Naive thymus-derived CD4-positive, alpha-beta T cell (primary cell): ENCODE measurements at regions not wholly inside any gene's neighbourhood (a gene's known extent, or its start where the extent isn't known, plus 50 kb on each side); places are given as distances from the start of the nearest gene placed in this dataset.

Source experiments
- ATAC-seq: fragments of 150-1000 bp; cut with Tn5 transposase; 2 replicates; pipeline ENCODE4 v1.10.0; 2021; ENCODE audit warnings: mild to moderate bottlenecking, moderate library complexity
- CTCF ChIA-PET: fragments of 350-600 bp; sonication (Branson Sonifier 250); formaldehyde crosslinking; loops from one replicate; lab custom pipeline; 2021; ENCODE audit warnings: antibody characterized with exemption; lab: Charles Lee
- POLR2A ChIA-PET: fragments of 350-600 bp; sonication (Branson Sonifier 250); formaldehyde crosslinking; loops from one replicate; lab custom pipeline; 2021; ENCODE audit warnings: antibody characterized with exemption, inconsistent platforms; lab: Charles Lee
- DNase-seq, 9 donors: peaks; one replicate each; pipeline versions ENCODE4 v3.0.0 to v3.0.0-alpha.2; 2020 to 2022; ENCODE audit warnings: mixed read lengths in 1 of 9
- H3K27ac ChIP-seq: one replicate; pipeline ENCODE4 v1.7.0; 2013; ENCODE audit warnings: mild to moderate bottlenecking, low read depth, low read length, moderate library complexity
- H3K27me3 ChIP-seq, 2 donors: one replicate each; pipeline ENCODE4 v1.7.0; 2013; ENCODE audit warnings: low read length in 2 of 2, mild to moderate bottlenecking in 2 of 2, moderate library complexity in 2 of 2; ENCODE audit not compliant: control insufficient read depth in 2 of 2, insufficient read depth in 2 of 2
- H3K36me3 ChIP-seq, 3 experiments: 1 replicate in 2 of 3; 2 replicates in 1 of 3; pipeline ENCODE4 v1.7.0; 2013; ENCODE audit warnings: low read length in 3 of 3, mild to moderate bottlenecking in 3 of 3, moderate library complexity in 1 of 3; ENCODE audit not compliant: insufficient read depth in 3 of 3, control insufficient read depth in 2 of 3
- H3K4me1 ChIP-seq, 2 donors: one replicate each; pipeline ENCODE4 v1.7.0; 2013; ENCODE audit warnings: low read length in 2 of 2, mild to moderate bottlenecking in 2 of 2, moderate library complexity in 1 of 2; ENCODE audit not compliant: control insufficient read depth in 2 of 2, insufficient read depth in 2 of 2
- H3K4me3 ChIP-seq: 2 replicates; pipeline ENCODE4 v1.7.0; 2013; ENCODE audit warnings: mild to moderate bottlenecking, low read length
- H3K9me3 ChIP-seq, 3 experiments: 1 replicate in 2 of 3; 2 replicates in 1 of 3; pipeline ENCODE4 v1.7.0; 2013; ENCODE audit warnings: low read length in 3 of 3; ENCODE audit not compliant: control insufficient read depth in 2 of 3
- H3K27ac Mint-ChIP-seq, 9 donors: one replicate each; pipeline ENCODE4 v1.8.0; 2020 to 2022; ENCODE audit warnings: mixed read lengths in 9 of 9, mild to moderate bottlenecking in 8 of 9, moderate library complexity in 5 of 9, inconsistent platforms in 2 of 9
- H3K27me3 Mint-ChIP-seq, 5 donors: one replicate each; pipeline ENCODE4 v1.8.0; 2021 to 2022; ENCODE audit warnings: mixed read lengths in 5 of 5, mild to moderate bottlenecking in 1 of 5
- H3K36me3 Mint-ChIP-seq, 5 donors: one replicate each; pipeline ENCODE4 v1.8.0; 2020 to 2022; ENCODE audit warnings: mixed read lengths in 5 of 5, mild to moderate bottlenecking in 3 of 5, inconsistent platforms in 1 of 5
- H3K4me1 Mint-ChIP-seq, 7 donors: one replicate each; pipeline ENCODE4 v1.8.0; 2020 to 2022; ENCODE audit warnings: mixed read lengths in 7 of 7, mild to moderate bottlenecking in 3 of 7, inconsistent platforms in 1 of 7
- H3K4me3 Mint-ChIP-seq, 10 donors: one replicate each; pipeline ENCODE4 v1.8.0; 2020 to 2022; ENCODE audit warnings: mild to moderate bottlenecking in 10 of 10, mixed read lengths in 10 of 10, moderate library complexity in 6 of 10, inconsistent platforms in 2 of 10
- H3K9me3 Mint-ChIP-seq, 11 donors: one replicate each; pipeline ENCODE4 v1.8.0; 2020 to 2022; ENCODE audit warnings: mixed read lengths in 11 of 11, mild to moderate bottlenecking in 4 of 11, inconsistent platforms in 1 of 11, moderate library complexity in 1 of 11
- intact Hi-C, 2 donors: fragments of 100-400 bp; cut with micrococcal nuclease; formaldehyde crosslinking; loops; one replicate each; pipeline ENCODE4 v1.15.1; 2023

DNA sequence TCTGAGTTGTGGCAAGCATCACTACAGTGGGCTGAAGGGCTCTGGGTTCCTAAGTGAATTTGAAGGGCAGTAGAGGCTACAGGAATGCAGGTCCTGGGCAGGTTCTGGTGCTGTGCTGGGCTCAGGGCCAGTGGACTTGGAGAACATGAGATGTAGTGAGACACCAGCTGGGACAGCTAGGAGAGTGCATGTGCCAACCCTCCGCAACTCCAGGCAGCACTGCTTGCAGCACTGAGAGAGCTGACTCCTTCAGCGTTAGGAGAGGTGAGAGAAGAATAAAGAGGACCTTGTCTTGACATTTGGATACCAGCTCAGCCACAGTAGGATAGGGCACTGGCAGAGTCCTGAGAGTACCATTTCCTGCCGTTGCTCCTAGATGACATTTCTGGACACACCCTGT lies 739.9 kb upstream of the PRR20A start:
- no peaks in the 10 kb centered on the region for H3K4me1 ChIP-seq
- ATAC-seq (peak; percentile 4), DNase-seq (no peak)
- intact Hi-C loops, result no loop called here
- ChIA-PET CTCF (no interaction called here), POLR2A (no interaction called here)
- Mint-ChIP-seq H3K4me3 (no peak overlapping the region), H3K9me3 (peaks cover 3 to 38% (median 10%) of the 10 kb centered on the region in 11 donors), H3K4me1 (no peaks in the 10 kb centered on the region), H3K27me3 (no peaks in the 10 kb centered on the region), H3K36me3 (no peaks in the 10 kb centered on the region), H3K27ac (no peak overlapping the region)
- H3K27ac ChIP-seq, result no peak overlapping the region
- H3K27me3 ChIP-seq, result no peaks in the 10 kb centered on the region
- H3K36me3 ChIP-seq, result no peaks in the 10 kb centered on the region
- peaks cover 0 to 19% (median 0%) of the 10 kb centered on the region in 3 experiments for H3K9me3 ChIP-seq
- no peak overlapping the region for H3K4me3 ChIP-seq

DNA sequence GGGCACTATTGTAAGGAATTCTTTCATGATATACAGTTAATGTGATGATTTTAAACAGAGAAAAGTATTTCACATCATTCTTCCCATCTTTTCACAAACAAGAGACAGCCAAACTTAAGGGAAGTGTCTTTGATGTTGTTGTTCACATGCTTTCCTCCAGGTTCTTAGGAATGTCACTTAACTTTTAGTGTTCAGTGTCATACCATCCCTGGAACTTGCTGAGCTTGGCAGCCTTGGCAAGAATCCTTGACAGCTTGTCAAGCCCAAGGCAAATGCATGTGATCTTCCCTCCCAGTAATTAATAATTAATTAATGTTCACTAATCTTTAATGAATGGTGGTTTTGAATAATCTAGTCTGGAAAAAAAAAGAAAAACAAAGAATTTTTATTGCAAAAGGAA lies 727.9 kb upstream of the PRR20A start:
- no peak overlapping the region for H3K4me3 ChIP-seq
- intact Hi-C loops, result no loop called here
- H3K36me3 Mint-ChIP-seq, result no peaks in the 10 kb centered on the region
- ATAC-seq, result no peak
- no peak overlapping the region for H3K4me3 Mint-ChIP-seq
- H3K36me3 ChIP-seq, result no peaks in the 10 kb centered on the region
- no peak overlapping the region for H3K27ac Mint-ChIP-seq
- ChIA-PET POLR2A (no interaction called here), CTCF (no interaction called here)
- H3K27ac ChIP-seq, result no peak overlapping the region
- no peaks in the 10 kb centered on the region for H3K4me1 ChIP-seq
- H3K4me1 Mint-ChIP-seq, result peaks cover 0 to 1% (median 0%) of the 10 kb centered on the region in 7 donors
- no peak for DNase-seq
- peaks cover 0 to 31% (median 8%) of the 10 kb centered on the region in 11 donors for H3K9me3 Mint-ChIP-seq
- H3K9me3 ChIP-seq, result no peaks in the 10 kb centered on the region
- H3K27me3 ChIP-seq, result no peaks in the 10 kb centered on the region
- H3K27me3 Mint-ChIP-seq, result no peaks in the 10 kb centered on the region

DNA sequence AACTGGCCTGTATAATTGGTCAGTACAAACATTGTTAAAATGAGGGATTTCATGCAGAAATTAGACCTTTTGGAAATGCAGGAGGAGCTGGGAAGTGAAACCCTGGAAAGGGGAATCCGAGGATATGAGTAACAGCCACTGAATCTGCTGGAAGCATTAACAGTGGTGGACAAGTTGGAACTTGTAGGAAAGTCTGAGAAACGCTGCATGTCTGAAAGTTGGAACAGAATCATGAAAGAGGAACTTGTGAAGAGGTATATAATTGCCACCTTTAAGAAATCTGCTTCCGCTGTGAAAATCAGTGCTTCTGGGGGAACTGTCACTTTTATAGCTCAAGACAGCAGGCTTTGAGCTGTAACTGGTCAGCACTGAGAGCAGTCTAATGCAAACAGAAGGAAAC lies 716.5 kb upstream of the PRR20A start:
- H3K4me1 Mint-ChIP-seq, result no peaks in the 10 kb centered on the region
- intact Hi-C loops, result no loop called here
- no peak for ATAC-seq
- H3K36me3 Mint-ChIP-seq, result no peaks in the 10 kb centered on the region
- Histone ChIP-seq H3K36me3 (no peaks in the 10 kb centered on the region), H3K4me1 (no peaks in the 10 kb centered on the region), H3K4me3 (no peak overlapping the region), H3K27me3 (no peaks in the 10 kb centered on the region), H3K27ac (no peak overlapping the region), H3K9me3 (no peaks in the 10 kb centered on the region)
- ChIA-PET POLR2A (interaction anchor here (0.5 kb wide), 1 partner anchor 230 kb away, joined by 4 read pairs; no protein-coding TSS in a partner anchor), CTCF (no interaction called here)
- no peaks in the 10 kb centered on the region for H3K27me3 Mint-ChIP-seq
- DNase-seq, result no peak
- H3K27ac Mint-ChIP-seq, result no peak overlapping the region
- H3K9me3 Mint-ChIP-seq, result peaks cover 0 to 16% (median 1%) of the 10 kb centered on the region in 11 donors
- no peak overlapping the region for H3K4me3 Mint-ChIP-seq

DNA sequence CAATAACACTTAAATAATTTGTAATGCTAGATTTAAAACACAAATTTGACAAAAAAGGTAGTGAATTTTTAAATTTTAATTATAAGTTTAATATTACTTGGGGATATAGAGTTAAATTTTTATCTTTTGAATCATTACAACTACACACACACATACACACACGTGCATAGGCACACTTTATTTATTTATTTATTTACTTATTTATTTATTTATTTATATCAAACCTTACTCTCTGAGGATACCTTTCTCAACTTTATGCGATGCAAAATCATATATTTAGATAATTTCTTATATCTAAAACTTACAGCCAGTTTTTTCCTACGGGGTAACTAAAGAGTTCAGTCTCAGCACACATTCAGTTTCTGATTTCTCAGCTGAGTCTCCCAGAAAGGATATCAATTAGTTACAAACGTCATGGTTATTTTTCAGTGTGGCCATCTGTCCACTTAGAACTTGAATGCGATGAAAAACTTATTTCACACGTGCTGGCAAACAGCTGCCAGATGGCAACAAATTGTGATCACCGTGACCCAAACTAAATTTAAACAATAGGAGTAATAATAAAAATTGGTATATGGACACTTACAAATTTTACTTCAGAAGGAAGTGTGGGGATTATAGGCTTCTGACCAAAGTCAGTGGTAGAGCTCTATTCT lies 683.1 kb upstream of the PRR20A start:
- H3K27ac ChIP-seq, result no peak overlapping the region
- intact Hi-C loops, result no loop called here
- no peaks in the 10 kb centered on the region for H3K27me3 ChIP-seq
- ChIA-PET POLR2A (no interaction called here), CTCF (no interaction called here)
- no peak for ATAC-seq
- H3K4me3 ChIP-seq, result no peak overlapping the region
- H3K36me3 Mint-ChIP-seq, result no peaks in the 10 kb centered on the region
- H3K27ac Mint-ChIP-seq, result no peak overlapping the region
- H3K9me3 ChIP-seq, result no peaks in the 10 kb centered on the region
- no peaks in the 10 kb centered on the region for H3K36me3 ChIP-seq
- no peak for DNase-seq
- H3K4me1 ChIP-seq, result no peaks in the 10 kb centered on the region
- no peaks in the 10 kb centered on the region for H3K27me3 Mint-ChIP-seq
- H3K4me1 Mint-ChIP-seq, result no peaks in the 10 kb centered on the region
- peaks cover 3 to 44% (median 16%) of the 10 kb centered on the region in 11 donors for H3K9me3 Mint-ChIP-seq
- H3K4me3 Mint-ChIP-seq, result no peak overlapping the region

DNA sequence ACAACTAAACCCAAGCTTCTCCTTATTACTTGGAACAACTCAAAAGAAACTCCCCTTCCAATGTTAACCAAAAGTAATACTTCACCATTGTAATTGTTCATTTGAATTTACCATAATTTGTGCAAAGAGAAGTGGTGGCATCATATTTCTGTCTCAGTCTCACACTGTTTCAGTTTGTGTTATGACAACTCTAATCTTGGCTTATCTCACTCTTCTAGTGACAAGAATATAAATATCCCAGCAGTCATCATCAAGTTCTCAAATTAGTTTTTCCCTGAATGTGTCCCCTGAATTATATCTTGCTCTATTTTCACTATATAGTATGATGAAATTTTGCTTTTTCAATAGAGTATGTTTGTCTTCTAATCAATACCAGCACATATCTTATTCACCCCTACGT lies 681.4 kb upstream of the PRR20A start:
- Histone ChIP-seq H3K4me1 (no peaks in the 10 kb centered on the region), H3K27me3 (no peaks in the 10 kb centered on the region), H3K27ac (no peak overlapping the region), H3K36me3 (no peaks in the 10 kb centered on the region), H3K9me3 (no peaks in the 10 kb centered on the region), H3K4me3 (no peak overlapping the region)
- intact Hi-C loops, result no loop called here
- no peak for ATAC-seq
- Mint-ChIP-seq H3K4me3 (no peak overlapping the region), H3K36me3 (no peaks in the 10 kb centered on the region), H3K27me3 (no peaks in the 10 kb centered on the region), H3K9me3 (peaks cover 0 to 33% (median 12%) of the 10 kb centered on the region in 11 donors), H3K27ac (no peak overlapping the region), H3K4me1 (no peaks in the 10 kb centered on the region)
- POLR2A ChIA-PET, result no interaction called here
- DNase-seq, result no peak
- CTCF ChIA-PET, result no interaction called here

DNA sequence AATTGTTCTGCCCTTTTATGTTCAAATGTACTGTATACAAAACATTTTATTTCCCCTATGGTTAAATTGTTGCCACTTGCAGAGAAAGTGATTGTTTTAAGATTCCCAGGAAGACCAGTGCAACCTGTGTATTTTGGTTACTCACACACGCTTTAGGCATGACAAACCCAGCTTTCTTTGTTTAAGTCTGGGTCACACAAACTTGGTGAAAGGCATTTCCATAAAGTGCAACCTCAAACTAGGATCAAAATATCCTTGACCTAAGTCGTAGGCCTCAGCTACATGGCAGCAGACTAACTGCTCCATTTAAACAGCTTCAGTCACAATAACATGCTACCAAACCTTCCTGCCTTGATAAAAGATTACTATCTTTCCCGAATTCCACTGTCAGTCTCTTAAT lies 639.0 kb upstream of the PRR20A start:
- Mint-ChIP-seq H3K9me3 (peaks cover 4 to 27% (median 8%) of the 10 kb centered on the region in 11 donors), H3K27ac (no peak overlapping the region), H3K27me3 (no peaks in the 10 kb centered on the region), H3K4me1 (no peaks in the 10 kb centered on the region), H3K4me3 (no peak overlapping the region), H3K36me3 (no peaks in the 10 kb centered on the region)
- ATAC-seq, result no peak
- no peak overlapping the region for H3K4me3 ChIP-seq
- H3K27me3 ChIP-seq, result no peaks in the 10 kb centered on the region
- no peak overlapping the region for H3K27ac ChIP-seq
- DNase-seq, result no peak
- POLR2A ChIA-PET, result no interaction called here
- intact Hi-C loops, result no loop called here
- CTCF ChIA-PET, result no interaction called here
- H3K9me3 ChIP-seq, result no peaks in the 10 kb centered on the region
- H3K36me3 ChIP-seq, result no peaks in the 10 kb centered on the region
- no peaks in the 10 kb centered on the region for H3K4me1 ChIP-seq

DNA sequence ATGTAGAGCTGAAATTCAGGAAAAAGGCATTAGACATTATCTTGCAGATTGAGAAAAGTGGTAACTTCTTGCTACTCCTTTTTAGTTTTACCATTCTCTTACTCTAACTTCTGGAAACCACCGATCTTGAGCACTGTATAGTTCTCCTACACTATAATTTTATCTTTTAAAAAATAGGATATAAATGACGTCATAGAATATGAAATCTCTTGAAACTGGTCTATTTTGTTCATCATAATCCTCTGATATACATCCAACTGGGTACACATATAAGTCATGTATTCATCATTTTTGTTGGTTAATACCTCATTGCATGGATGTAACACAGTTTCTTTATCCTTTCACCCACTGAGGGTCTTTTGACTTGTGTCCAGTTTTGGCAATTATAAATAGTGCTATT lies 629.9 kb upstream of the PRR20A start:
- intact Hi-C loops, result no loop called here
- H3K36me3 Mint-ChIP-seq, result no peaks in the 10 kb centered on the region
- Histone ChIP-seq H3K27ac (no peak overlapping the region), H3K27me3 (no peaks in the 10 kb centered on the region), H3K4me1 (no peaks in the 10 kb centered on the region), H3K9me3 (peaks cover 0 to 4% (median 0%) of the 10 kb centered on the region in 3 experiments), H3K4me3 (no peak overlapping the region), H3K36me3 (no peaks in the 10 kb centered on the region)
- H3K4me3 Mint-ChIP-seq, result no peak overlapping the region
- H3K27ac Mint-ChIP-seq, result no peak overlapping the region
- ChIA-PET CTCF (no interaction called here), POLR2A (no interaction called here)
- ATAC-seq (no peak), DNase-seq (no peak)
- no peaks in the 10 kb centered on the region for H3K27me3 Mint-ChIP-seq
- H3K4me1 Mint-ChIP-seq, result no peaks in the 10 kb centered on the region
- peaks cover 0 to 20% (median 6%) of the 10 kb centered on the region in 11 donors for H3K9me3 Mint-ChIP-seq
